Choroid plexus epithelial cell (primary cell): ENCODE measurements at regions not wholly inside any gene's neighbourhood (a gene's known extent, or its start where the extent isn't known, plus 50 kb on each side); places are given as distances from the start of the nearest gene placed in this dataset.
"Not testable (repeated sequence)": the region's sequence is repeated elsewhere in the genome, so short reads cannot be mapped to it uniquely, and the experiment has no call there.

Source experiments
- DNase-seq: peaks from one replicate; pipeline ENCODE4 v3.0.0-alpha.2; 2010; ENCODE audit warnings: low read depth
- H3K4me3 ChIP-seq: 2 replicates; pipeline ENCODE4 v1.5.1; 2011; ENCODE audit warnings: low read depth, mild to moderate bottlenecking, control low read depth, low read length, moderate library complexity
- CTCF ChIP-seq: conservative IDR thresholded peaks from 2 replicates; pipeline ENCODE4 v1.5.1; 2011; ENCODE audit warnings: low read depth, mild to moderate bottlenecking, control low read depth, inconsistent platforms, low read length, moderate library complexity

DNA sequence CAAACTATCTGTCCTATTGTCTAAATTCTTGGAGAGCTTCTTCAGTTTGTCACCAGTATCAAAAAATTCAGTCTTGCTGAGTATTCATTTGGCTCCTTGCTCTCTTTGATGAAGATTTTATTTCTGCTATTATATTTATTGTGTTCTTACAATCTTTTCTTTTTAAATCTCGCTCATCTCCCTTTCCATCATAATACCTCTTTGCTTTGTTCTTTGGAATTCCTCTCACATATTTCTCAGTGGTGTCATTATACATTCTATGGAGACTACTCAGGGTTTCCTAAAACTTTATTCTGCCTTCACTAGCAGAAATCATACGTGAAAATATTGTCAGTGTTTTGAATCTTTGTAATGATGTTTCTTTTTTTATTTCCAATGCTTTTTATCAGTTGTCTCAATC is 445.2 kb upstream of the ID4 start:
- no peak for TF ChIP-seq CTCF
- no peak overlapping the region for H3K4me3 ChIP-seq
- peak; percentile 18 for DNase-seq

DNA sequence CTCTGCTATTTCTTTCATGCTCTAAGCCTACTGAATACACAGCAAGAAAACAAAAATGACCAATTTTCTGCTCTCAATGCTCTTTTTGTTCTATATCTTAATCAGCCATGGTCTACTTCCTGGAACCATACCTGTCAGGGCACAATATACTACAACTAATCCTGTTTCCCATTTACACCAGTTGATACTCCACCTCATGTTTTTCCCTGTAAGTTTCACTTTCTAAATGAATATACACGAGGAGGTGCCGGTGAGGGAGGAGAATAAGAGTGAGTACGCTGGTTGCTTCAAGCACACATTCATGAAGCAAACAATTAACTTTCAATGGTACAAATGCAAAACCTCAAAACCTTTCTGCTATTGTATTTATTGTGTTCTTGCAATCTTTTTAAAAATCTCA is 443.1 kb upstream of the ID4 start:
- TF ChIP-seq CTCF, result no peak
- H3K4me3 ChIP-seq, result no peak overlapping the region
- no peak for DNase-seq

DNA sequence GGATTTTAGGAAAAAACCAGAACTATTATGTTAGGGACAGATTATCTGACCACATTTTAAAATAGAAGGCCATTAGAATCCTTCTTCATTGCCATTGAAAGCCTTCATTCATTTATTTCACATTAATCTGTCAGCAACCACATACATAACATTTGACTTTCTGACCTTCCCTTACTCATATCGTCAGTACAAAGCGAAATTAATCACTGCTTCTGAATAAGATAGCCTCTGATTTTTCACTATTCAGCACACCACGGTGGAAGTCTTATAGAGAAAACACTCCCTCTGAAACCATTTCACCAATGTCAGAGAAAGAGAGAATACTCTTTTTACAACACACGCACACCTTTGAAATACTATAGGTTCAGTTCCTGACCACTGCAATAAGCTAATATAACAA is 442.5 kb upstream of the ID4 start:
- TF ChIP-seq CTCF, result no peak
- H3K4me3 ChIP-seq, result no peak overlapping the region
- no peak for DNase-seq

DNA sequence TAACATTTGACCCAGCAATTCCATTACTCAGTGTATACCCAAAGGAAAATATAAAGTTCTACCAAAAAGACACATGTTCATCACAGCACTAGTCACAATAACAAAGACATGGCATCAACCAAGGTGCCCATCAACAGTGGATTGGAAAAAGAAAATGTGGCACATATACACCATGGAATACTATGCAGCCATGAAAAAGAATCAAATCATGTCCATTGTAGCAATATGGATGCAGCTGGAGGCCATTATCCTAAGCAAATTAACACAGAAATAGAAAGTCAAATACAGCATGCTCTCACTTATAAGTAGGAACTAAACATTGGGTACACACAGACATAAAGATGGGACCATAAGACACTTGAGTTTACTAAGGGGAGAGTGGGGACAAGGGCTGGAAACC is 441.9 kb upstream of the ID4 start:
- no peak for TF ChIP-seq CTCF
- DNase-seq, result no peak
- H3K4me3 ChIP-seq, result no peak overlapping the region

GRCh38 chr6:19399406-19399805 is 437.8 kb upstream of the ID4 start:
- peak; percentile 12 for TF ChIP-seq CTCF
- peak; percentile 91 for DNase-seq
- no peak overlapping the region for H3K4me3 ChIP-seq

GRCh38 chr6:19404884-19405283 is 432.3 kb upstream of the ID4 start:
- not testable (repeated sequence) for DNase-seq, H3K4me3 ChIP-seq

DNA sequence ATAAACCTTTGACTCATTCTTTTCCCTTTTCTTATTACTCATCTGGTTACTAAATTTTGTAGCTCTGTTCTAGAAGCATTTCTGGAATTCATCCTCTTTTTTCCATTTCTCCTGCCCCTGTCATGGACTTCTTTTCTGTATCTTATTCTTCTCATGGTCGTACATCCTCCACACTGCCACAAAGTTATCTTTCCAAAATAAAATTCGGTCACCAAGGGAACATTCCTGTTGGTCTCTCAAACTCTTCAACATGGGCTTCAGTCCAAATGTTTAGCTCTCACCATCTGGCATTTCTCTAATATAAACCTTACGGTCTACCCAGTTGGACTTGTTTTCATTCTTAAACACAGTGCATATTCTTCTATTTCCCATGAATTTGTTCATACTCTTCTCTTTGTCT is 428.8 kb upstream of the ID4 start:
- TF ChIP-seq CTCF, result no peak
- no peak overlapping the region for H3K4me3 ChIP-seq
- DNase-seq, result peak; percentile 62

GRCh38 chr6:19410481-19410880 is 426.7 kb upstream of the ID4 start:
- TF ChIP-seq CTCF, result no peak
- H3K4me3 ChIP-seq, result no peak overlapping the region
- DNase-seq, result peak; percentile 90
